NK-92 treated with Interleukin-12 subunit alpha and Interleukin-12 subunit beta, amount 100 ng/mL, for 24 hours (cell line): ENCODE measurements at regions not wholly inside any gene's neighbourhood (a gene's known extent, or its start where the extent isn't known, plus 50 kb on each side); places are given as distances from the start of the nearest gene placed in this dataset.

Experiments used
- DNase-seq: peaks from one replicate; lab custom pipeline; 2025; lab: John Stamatoyannopoulos, UW

DNA sequence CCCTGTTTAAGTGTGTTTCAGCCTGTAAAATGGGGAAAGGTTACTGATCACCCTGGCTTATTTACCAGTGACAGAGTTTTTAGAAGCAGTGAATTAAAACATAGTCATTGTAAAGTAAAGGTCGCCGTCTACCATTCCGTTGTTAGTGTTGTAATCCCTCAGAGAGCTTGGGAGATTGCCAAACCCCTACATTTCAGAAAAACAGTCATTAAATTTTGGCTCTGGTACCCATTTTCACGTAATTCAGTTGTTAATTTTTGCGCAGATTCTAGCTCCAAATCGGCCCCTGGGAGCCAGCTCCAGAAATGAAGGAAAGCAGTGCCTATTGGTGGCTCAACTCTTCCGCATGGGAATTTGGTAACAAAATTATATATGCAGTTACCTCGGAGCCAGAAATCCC lies 127.7 kb upstream of the AJAP1 start:
- no peak for DNase-seq

DNA sequence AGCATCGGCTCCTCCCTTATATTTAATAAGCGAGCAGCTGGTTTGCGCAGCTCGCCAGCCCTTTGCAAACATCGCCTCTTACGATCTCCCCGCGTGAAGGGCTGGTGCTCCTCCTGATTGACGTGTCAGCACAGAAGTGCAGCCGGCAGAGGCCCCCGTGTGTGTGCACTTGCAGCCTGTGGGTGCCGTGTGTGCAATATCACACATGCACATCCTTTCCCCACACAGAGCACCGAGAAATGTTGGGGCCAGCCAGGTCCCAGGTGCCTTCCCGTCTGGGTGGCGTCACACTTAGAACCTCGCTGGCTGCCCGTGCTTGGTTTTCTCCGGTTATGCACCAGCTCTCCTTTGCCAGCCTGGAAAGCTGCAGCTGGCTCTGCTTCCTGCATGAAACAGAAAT lies 126.6 kb upstream of the AJAP1 start:
- no peak for DNase-seq

DNA sequence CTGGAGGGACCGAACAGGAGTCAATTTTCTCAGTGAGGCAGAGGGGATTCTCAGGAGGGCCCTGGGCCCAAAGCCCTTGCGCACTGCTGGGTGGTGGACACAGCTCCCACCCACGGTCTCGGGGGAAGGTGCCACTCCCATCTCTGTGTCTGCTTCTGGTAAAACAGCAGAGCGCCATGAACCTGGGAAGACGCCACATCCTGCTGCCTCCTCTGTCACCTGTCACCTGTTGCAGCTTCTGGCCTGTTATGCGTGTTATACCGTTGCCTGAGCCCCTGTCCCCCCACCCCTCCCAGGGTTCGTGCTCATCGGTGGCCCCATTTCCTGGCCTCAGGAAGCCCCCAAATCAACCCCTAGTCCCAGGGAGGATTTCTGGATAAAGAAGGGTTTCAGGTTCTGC lies 125.8 kb upstream of the AJAP1 start:
- DNase-seq = no peak

DNA sequence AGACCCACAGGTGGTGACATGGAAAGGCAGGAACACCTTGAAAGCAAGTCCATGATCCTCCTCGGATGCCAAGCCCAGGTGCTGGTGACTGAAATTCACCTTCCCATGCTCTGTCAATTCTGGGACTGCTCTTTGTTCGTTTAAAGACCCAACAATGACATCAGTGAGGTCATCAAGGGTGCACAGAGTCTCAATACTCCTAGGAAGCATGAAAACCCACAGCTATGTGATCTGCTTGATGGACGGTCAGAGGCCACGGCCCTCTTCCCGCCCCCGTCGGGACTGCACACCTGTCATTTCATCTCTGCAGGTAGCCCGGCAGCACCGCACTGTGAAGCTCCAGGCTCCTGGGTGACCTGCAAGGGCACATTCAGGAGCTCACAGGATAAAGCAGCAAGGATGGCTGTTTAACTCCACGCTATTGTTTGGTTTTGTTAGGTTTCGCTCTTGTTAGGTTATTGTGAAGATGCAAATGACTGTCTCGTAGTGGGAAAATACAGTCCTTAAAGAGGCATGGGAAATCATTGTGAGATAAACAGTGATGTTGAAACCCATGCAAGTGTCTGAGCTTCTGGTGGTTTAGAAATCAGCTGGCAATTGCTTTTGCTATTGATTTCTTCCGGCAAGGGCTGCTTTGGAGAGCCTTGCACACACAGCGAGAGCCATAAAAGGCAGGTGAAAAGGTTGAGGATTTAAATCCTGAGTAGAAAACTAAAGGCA lies 124.8 kb upstream of the AJAP1 start:
- DNase-seq = no peak

DNA sequence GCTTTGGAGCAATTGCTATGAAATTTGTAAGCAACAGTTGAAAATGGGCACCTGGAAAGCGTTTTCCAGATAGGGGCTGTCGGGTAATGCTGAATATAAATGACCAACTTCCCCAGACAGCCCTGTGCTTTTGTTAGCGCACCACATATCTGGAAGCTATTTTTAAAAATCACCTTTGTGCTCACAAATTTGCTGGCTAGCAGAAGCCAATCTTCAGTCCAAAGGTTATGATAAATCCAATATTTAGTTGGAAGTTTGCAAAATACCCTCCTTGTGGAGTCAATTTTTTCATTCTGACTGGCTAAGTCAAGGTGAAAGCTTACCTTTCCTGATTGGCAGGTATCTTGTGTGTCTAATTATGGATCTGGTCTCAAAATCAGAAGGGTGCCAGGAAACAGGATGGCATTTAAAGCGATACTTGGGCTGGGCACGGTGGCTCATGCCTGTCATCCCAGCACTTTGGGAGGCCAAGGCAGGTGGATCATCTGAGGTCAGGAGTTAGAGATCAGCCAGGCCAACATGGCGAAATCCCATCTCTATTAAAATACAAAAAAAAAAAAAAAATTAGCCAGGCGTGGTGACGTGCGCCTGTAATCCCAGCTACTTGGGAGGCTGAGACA lies 124.1 kb upstream of the AJAP1 start:
- no peak for DNase-seq

DNA sequence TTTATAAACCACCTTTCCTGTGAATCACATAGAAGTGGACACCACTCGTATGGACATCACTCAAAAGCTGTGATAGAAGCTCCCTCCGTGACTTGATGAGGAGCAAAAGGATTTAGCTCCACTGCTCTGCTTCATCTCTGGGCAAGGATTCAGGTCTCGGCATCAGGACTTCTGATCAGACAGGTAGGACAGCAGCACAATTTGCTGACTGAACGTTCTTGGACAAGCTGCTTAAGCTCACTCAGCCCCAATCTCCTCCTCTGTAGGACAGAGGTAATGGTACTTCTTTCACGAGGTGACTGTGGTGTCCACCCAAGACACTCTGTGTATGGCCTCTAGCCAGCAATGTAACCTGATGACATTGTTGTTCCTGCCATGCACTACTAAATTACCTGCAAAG lies 122.6 kb upstream of the AJAP1 start:
- no peak for DNase-seq

DNA sequence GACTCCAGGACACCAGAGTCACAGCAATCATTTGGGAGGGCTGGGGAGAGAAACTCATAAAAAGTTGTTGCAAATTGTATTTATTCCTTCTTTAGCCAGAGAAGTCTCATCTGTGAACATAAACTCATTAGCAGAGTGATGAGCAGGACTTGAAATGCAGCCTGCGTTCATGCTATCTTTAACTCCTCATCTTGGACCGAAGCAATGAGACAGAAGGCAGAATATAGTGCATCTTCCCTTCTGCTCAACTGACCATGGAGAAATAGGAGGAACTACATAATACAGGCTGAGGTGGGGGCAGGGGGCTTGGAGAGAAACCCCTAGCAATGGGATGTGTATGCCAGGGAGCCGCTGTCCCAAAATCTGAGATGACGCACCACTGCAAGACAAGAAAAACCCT lies 121.8 kb upstream of the AJAP1 start:
- no peak for DNase-seq

DNA sequence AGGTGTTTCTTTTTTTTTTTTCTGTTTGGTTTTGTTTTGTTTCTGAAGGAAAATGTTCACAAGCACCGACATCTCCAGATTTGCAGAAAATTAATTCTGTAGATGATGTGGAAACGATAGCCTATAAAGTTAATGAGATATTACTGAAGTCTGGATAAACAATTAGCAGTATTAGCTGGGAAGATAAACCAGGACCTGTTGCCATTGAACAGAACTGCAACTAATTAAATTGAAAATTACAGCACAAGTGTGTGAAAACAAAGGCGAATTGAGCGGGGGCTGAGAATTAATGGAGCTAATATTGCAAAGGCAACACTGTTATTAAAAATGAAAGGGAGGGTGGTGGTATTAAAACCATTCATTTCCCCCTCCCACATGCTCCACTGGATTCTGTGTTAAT lies 107.5 kb upstream of the AJAP1 start:
- no peak for DNase-seq

DNA sequence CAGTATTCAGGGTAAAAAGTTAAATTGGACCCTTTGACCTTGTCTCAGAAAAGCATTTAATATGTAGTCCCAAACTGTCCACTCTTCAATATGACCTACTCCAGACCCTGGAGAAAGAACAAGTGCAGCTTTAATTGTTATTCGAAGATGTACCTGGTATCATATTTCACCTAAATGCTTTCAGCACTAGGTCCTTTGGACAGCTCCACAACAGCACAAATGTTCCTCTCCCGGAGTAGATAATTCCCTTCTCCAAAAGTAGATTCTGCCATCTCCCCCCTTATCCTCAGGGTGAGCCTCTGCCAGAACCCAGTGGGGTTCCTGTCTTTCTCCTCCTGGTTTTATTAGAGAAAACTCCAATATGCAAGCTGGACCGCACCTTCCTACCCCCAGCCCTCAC lies 104.5 kb upstream of the AJAP1 start:
- DNase-seq = no peak

DNA sequence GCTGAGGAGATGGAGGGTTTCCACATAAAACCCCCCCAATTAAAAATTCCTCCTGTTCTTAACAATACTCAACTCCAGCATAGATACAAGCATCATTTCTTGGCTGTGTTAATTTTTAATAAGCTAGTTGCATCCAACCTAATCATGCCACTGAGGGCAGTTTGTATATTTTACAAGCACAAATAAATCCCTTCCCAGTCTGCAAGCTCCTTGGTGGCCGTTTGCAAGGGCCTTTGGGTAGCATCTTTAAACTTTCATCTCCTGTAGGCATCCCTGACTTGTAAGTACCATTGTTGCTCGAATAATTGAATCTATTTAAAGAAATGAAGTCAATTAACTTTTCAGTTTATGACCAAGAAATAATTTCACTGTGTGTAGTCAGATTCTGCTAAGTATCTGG lies 103.5 kb upstream of the AJAP1 start:
- no peak for DNase-seq

DNA sequence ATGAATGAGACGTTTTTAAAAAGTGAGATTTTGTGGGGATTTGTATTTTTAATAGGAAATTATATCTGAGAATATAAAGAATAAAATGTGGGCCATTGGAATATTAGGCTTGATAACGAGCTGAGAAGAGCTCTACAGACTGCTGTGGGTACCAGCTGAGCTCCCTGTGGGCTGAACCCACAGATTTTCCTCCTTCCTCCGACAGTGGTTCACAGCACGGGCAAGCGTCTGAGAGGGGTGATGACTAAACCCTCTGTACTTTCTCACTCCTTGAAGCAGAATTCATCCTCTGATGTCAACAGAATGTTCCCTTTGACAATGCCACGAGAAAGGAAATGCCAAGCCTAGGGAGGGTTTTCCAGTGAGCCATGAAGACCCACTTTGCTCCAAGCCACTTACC lies 102.7 kb upstream of the AJAP1 start:
- no peak for DNase-seq

DNA sequence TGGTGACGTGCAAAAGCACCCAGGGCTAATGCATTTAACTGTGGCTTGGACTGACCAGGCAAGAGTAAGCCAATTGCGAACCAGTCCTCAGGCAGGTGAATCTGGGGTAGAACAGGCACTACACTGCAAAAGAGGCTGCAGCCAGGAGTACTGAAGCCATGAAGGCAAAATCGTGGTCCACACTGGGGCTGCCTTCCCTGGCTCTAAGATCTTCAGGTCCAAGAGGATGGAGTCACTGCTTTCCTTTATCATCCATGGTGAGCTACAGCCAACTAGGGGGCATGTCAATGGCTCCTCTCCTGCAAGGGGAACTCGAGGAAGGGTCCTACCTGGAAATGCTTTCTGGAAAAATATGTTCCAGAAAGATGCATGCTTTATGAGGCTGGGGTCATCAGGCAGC lies 100.6 kb upstream of the AJAP1 start:
- no peak for DNase-seq

DNA sequence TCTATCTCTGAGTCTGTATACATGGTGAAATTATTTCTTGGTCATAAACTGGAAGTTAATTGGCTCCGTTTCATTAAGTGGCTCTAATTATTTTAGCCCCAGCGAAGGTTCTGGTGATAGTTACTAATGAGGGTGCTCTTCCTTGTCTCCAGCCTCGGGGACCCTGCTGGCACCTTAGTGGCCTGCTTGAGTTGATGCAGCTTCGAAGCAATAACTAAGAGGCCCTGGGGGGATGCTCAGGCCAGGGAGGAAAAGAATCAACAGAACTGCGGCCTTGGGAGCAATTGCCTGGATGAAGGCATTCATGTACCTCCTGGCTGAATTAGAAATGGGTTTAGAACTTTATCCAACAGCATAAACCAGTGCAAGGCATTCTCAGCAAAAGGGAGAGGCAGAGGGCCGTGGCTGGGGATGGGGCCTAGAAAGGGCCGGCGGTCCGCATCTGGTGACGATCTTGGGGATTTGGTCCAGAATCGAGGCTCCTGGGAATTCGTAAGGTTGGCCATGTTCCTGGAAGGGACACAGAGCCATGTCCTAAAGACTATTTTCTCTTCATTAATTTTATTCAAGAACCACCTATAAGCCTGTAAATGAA lies 100.0 kb upstream of the AJAP1 start:
- no peak for DNase-seq

DNA sequence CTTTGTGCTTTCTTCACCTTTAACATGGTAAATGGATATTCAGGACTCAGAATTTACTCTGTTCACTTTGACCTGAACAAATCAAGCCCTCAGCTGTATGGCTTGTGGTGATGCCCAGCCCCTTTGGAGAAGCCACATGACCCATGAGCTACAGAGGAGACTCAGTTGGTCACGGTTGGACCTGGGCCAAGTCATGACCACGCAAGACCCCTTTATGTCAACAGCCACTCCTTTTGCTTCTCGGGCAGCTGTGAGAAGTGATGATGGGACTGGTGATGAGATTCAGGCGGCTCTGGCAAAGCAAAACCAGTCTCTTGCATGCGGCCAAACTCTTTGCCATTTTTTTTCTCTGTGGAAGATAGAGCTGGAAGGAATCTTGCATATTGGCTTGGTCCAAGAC lies 96.5 kb upstream of the AJAP1 start:
- DNase-seq = no peak

DNA sequence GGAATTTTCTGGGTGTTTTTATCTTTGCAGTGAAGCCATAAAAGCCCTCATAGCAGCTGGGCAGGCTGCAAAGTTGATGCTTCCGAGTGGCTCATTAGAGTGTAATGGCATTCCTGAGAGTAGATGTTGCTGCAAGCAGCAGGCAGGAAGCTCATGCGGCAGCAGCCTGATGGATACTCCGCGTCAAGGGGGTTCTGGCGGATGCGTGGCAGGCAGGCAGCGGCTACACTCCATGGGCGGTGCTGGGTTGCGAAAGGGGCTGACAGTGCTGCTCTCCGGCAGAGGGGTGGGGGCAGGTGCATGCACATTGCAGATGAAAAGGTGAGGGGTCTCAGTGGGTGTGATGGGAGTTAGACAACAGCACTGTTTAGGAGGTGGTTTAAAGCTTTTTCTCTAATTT lies 93.2 kb upstream of the AJAP1 start:
- no peak for DNase-seq

DNA sequence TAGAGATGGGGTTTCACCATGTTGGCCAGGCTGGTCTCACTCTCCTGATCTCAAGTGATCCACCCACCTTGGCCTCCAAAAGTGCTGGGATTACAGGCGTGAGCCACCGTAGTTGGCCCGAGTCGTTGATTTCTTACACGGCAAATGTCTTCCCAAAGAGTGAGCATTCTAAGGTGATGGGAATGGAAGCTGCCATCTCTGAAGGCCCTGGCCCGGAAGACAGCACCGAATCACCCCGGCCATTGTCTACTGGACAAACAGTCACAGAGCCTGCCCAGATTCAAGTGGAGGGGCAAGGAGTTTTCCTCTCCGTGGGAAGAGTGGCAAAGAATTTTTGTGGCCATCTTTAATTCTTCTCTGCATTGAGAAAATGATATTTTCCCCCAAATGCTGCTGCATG lies 92.1 kb upstream of the AJAP1 start:
- DNase-seq = no peak

DNA sequence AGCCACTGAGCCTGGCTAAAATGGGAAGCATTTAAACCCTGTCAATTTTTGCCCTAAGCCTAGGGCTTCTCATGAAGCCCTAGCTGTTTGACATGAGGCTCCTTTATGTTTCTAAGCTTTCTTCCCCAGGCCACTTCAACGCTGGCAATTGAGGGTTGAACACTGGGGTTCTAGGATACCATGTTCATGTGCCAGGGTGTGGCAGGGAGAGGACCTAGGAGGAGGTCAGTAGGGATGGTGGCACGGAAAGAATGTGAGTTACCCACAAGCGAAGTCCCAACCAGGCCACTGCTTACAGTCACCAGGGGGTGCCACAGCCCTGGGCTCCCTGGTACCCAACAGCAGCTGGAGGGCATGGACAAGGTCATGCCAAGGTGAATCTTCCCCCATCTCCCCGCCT lies 90.8 kb upstream of the AJAP1 start:
- no peak for DNase-seq

DNA sequence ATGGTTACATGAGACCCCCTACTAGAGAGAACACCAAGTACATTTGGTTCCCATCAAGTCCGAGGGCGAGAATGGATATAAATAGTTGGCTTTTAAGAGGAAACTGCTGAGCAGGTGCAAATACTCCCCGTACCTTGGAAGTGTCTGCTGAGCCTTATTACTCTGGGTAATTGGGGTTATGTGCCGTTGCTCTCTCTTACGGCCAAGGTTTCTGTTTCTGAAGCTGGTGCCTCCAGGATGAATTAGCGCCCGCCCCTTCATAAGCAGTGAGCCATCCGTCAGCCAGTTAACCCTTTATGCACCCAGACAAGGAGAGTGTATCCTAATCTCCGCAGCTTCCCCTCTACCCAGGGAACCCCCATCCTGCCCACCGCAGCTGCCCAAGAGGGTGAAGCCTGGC lies 90.4 kb upstream of the AJAP1 start:
- DNase-seq = no peak

DNA sequence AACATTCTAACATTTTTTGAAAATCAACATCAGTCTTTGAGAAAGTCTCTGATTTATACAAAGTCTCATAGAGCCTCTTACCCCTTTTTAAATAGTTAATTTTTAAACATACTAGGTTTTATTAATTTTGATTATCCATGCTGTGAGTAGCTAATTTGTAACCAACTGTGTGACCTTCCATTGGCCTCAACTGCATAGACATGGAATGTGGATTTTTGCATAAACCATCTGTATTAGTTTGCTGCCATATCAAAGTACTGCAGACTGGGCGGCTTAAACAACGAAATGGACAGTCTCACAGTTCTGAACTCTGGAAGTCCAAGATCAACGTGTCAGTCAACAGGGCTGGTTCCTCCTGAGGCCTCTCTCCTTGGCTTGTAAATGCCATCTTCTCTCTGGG lies 89.2 kb upstream of the AJAP1 start:
- DNase-seq = no peak

DNA sequence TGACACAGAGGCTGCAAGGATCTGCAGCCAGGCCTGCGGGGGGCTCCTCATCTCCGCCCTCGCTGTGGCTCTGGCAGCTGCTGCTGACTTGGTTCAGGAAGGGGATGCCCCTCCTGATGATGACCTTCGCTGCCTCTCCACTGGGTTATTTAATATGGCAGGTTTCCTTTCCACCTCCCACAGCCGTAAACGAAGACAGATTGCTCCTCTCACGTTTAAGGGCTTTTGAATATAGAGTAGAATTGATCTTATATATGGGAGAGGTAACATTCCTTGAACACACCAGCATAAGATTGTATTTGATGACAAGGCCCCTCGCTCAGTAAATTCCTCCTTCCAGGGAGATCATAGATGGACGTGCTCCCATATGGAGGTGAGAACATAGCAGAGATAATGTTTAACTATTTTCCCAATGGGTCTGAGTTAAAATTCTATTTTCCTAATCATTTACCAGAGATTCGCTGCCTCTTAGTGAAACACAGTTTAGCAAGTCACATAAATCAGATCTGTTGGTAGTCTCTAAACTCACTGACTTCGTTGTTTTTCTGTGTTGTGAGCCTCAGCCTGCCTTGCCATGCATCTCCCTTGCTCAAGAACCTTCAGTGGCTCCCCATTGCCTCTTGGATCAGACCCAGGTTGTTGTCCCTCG lies 88.5 kb upstream of the AJAP1 start:
- no peak for DNase-seq

DNA sequence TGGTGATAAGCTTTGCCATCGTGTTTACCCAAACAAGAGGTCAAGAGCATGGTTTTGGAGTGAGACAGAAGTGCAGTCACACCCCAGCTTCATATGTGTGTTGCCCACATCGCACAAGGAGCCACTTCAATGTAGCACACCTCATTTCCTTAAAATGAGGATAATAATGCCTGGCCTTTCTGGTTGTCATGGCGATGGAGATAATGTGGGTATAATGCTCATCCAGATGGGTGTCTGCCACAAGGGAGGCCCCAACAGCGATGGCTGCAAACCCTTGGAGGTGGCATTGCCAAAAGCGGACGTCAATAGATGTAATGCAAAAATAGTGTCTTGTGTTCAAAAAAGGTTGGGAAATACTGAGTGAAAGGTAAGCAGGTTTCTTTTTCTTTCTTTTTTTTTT lies 83.1 kb upstream of the AJAP1 start:
- no peak for DNase-seq

DNA sequence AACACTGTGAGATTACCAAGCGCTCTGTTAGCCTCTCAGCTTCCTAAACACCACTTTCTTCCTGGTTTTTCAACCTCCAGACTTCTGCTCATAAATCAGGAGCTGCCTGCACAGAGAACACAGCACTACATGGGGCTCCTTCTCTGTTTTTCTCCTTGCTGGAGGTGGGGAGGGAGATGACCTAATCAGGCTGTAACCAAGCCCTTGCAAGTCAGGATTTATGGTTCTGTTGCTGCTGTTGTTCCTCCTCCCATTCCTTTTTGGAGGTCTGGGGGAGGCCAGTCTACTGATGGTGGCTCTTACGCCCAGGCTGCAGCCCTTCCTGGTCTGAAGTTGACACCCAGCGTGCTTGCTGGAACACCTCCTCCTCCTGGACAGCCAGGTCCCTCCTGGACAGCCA lies 80.9 kb upstream of the AJAP1 start:
- no peak for DNase-seq

DNA sequence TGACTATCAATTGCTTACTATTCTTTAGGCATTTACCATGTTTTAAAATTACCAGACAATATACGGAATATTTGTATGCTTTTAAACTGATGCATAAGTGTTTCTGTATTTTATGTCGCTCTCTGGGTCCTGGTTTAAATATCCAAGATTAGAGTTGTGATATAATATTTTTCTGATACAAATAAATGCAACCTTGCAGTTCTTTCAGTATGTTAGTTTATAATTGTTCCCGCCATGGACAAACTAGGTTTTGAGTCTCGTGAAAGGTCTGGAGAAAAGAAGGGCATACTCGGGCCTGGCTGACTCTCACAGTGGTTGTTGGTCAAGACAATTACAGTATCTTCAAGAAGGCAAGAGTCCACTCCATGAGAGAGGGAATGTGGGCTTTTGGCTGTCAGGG lies 72.6 kb upstream of the AJAP1 start:
- no peak for DNase-seq
